ENCODE measurements at regions not wholly inside any gene's neighbourhood (a gene's known extent, or its start where the extent isn't known, plus 50 kb on each side); places are given as distances from the start of the nearest gene placed in this dataset.

GRCh38 chr2:213227458-213227857 lies 56.8 kb upstream of the SPAG16 start:
- TF ChIP-seq TAF1 (IDR thresholded peaks at IDR 0.05; ENCODE audit: low read depth, low read length) = no peak
- no peak for TF ChIP-seq POLR2A (IDR thresholded peaks at IDR 0.05; ENCODE audit: low read depth, low read length)

All from GM12891 (cell line).